ENCODE measurements at regions not wholly inside any gene's neighbourhood (a gene's known extent, or its start where the extent isn't known, plus 50 kb on each side); places are given as distances from the start of the nearest gene placed in this dataset.

DNA sequence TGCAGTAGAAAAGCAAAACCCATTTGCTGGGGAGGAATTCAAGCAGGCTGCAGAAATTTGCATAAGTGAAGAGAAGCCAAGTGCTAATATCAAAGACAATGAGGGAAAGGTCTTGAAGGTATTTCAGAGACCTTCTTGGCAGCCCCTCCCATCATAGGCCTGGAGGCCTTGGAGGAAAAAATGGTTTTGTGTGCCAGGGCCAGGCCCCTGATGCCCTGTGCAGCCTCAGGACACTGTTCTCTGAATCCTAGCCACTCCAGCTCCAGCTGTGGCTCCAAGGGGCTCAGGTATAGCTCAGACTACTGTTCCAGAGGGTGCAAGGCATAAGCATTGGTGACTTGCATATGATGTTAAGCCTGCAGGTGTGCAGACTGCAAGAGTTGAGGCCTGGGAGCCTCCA is 463.2 kb upstream of the ATXN8OS start:
- DNase-seq (ENCODE audit: low read depth in 1 of 2, low spot score in 2 of 2): no peak
- Histone ChIP-seq H4K91ac (replicated peaks; ENCODE audit: insufficient read length, low read length) (no peak overlapping the region), H3K23ac (ENCODE audit: insufficient read length) (no peak overlapping the region), H3K14ac (ENCODE audit: insufficient read length) (no peak overlapping the region), H2BK120ac (replicated peaks; ENCODE audit: low read depth, low read length) (no peak overlapping the region), H3K56ac (replicated peaks; ENCODE audit: insufficient read length, low read depth, low read length) (no peak overlapping the region), H3K18ac (ENCODE audit: extremely low read depth, low read length) (no peak overlapping the region), H4K20me1 (replicated peaks in 1 of 2; ENCODE audit: control insufficient read depth in 1 of 2, insufficient read depth in 2 of 2, low read length in 2 of 2) (no peaks in the 10 kb centered on the region), H3K4me2 (ENCODE audit: insufficient read depth in 1 of 2, low read depth in 2 of 2, low read length in 2 of 2) (no peak overlapping the region), H4K8ac (ENCODE audit: extremely low read depth, insufficient read depth, low read length) (no peak overlapping the region), H4K5ac (ENCODE audit: insufficient read length, low read depth, low read length) (no peak overlapping the region), H3K27me3 (replicated peaks in 1 of 4; ENCODE audit: control insufficient read depth in 3 of 4, extremely low read depth in 1 of 4, insufficient read depth in 3 of 4, low read length in 3 of 4) (no peaks in the 10 kb centered on the region), H3K9ac (replicated peaks in 1 of 4; ENCODE audit: extremely low read depth in 1 of 4, low read depth in 3 of 4, low read length in 3 of 4) (no peak overlapping the region), H3K9me3 (ENCODE audit: insufficient read depth in 2 of 2, low read depth in 1 of 2, low read length in 1 of 2) (peaks cover 15 to 17% of the 10 kb centered on the region in 2 experiments), H3K4me1 (replicated peaks in 1 of 4; ENCODE audit: control insufficient read depth in 3 of 4, insufficient read depth in 4 of 4, low read length in 3 of 4) (no peaks in the 10 kb centered on the region), H2BK15ac (ENCODE audit: low read length) (no peak overlapping the region), H2AFZ (ENCODE audit: low read length) (no peak overlapping the region), H2AK5ac (ENCODE audit: low read depth, low read length) (no peak overlapping the region), H2BK20ac (ENCODE audit: low read length) (no peak overlapping the region), H3K4ac (replicated peaks; ENCODE audit: insufficient read length, low read depth, low read length) (no peak overlapping the region), H3K79me2 (ENCODE audit: control insufficient read depth in 1 of 2, insufficient read depth in 2 of 2, low read length in 2 of 2) (no peaks in the 10 kb centered on the region), H3K23me2 (ENCODE audit: low read depth, low read length) (no peaks in the 10 kb centered on the region), H3K27ac (ENCODE audit: low read depth, low read length) (no peak overlapping the region), H2BK12ac (ENCODE audit: low read depth, low read length) (no peak overlapping the region), H3K36me3 (ENCODE audit: control insufficient read depth in 2 of 4, insufficient read depth in 4 of 4, low read length in 3 of 4) (no peaks in the 10 kb centered on the region; a peak in 2 of 8 replicates), H2BK5ac (ENCODE audit: low read depth, low read length) (no peak overlapping the region), H3K4me3 (ENCODE audit: extremely low read depth in 1 of 4, insufficient read depth in 2 of 4, low read depth in 3 of 4, low read length in 4 of 4) (no peak overlapping the region), H3K79me1 (ENCODE audit: low read depth, low read length) (no peaks in the 10 kb centered on the region)
- POLR2A ChIA-PET (ENCODE audit: partially characterized antibody): interaction anchor here (0.7 kb wide), 1 partner anchor 9 kb away, joined by 3 read pairs; no protein-coding TSS in a partner anchor
- CTCF ChIA-PET (ENCODE audit: partially characterized antibody): no interaction called here
- TF ChIP-seq RNF2 (IDR thresholded peaks at IDR 0.05; ENCODE audit: borderline replicate concordance, low read depth, low read length, missing control alignments, poor library complexity, severe bottlenecking) (no peak), HDAC6 (IDR thresholded peaks at IDR 0.05; ENCODE audit: low read depth, low read length) (no peak), CTBP2 (IDR thresholded peaks at IDR 0.05; ENCODE audit: borderline replicate concordance, insufficient read depth, insufficient read length, low read length) (no peak), GTF2F1 (IDR thresholded peaks at IDR 0.05; ENCODE audit: borderline replicate concordance, low read depth, low read length) (no peak)
- FAIRE-seq: no peak

All from H1 (cell line).